MCF 10A (cell line): ENCODE measurements at regions not wholly inside any gene's neighbourhood (a gene's known extent, or its start where the extent isn't known, plus 50 kb on each side); places are given as distances from the start of the nearest gene placed in this dataset.
A peak's percentile ranks its signal among the peaks of the same experiment; 100 is the strongest.

Experiments used
- BruUV-seq: library from RNA; stranded (reverse); fragments of 400-500 nt; replicated peaks from 2 replicates; lab custom pipeline; 2021; lab: Mats Ljungman, UMichigan
- CTCF ChIA-PET: fragments of 300-600 bp; sonication (Branson Sonifier 250); formaldehyde crosslinking; extraction: SDS; loops from one replicate; lab custom pipeline; 2021; ENCODE audit warnings: antibody characterized with exemption, inconsistent platforms; lab: Yijun Ruan, JAX
- POLR2A ChIA-PET: fragments of 300-600, 350-650 bp; sonication (Branson Sonifier 250); formaldehyde crosslinking; extraction: SDS; loops from one replicate; lab custom pipeline; 2020; ENCODE audit warnings: antibody characterized with exemption, inconsistent platforms; lab: Yijun Ruan, JAX
- DNase-seq: peaks from one replicate; pipeline ENCODE4 v3.0.0-alpha.2; 2018; ENCODE audit not compliant: unreplicated experiment
- H3K27ac Mint-ChIP-seq: one replicate; pipeline ENCODE4 v1.8.0; 2022; ENCODE audit warnings: mild to moderate bottlenecking, low read depth, mixed read lengths; ENCODE audit not compliant: unreplicated experiment
- H3K27me3 Mint-ChIP-seq: one replicate; pipeline ENCODE4 v1.8.0; 2022; ENCODE audit warnings: mixed read lengths; ENCODE audit not compliant: insufficient read depth, unreplicated experiment
- H3K36me3 Mint-ChIP-seq: one replicate; pipeline ENCODE4 v1.8.0; 2022; ENCODE audit warnings: mild to moderate bottlenecking, moderate library complexity, mixed read lengths; ENCODE audit not compliant: insufficient read depth, unreplicated experiment
- H3K4me1 Mint-ChIP-seq: one replicate; pipeline ENCODE4 v1.8.0; 2022; ENCODE audit warnings: mixed read lengths; ENCODE audit not compliant: insufficient read depth, unreplicated experiment
- H3K4me3 Mint-ChIP-seq: one replicate; pipeline ENCODE4 v1.8.0; 2022; ENCODE audit warnings: mild to moderate bottlenecking, moderate library complexity, mixed read lengths; ENCODE audit not compliant: unreplicated experiment
- H3K9me3 Mint-ChIP-seq: one replicate; pipeline ENCODE4 v1.8.0; 2022; ENCODE audit warnings: mixed read lengths; ENCODE audit not compliant: unreplicated experiment
- intact Hi-C: fragments of 100-400 bp; cut with micrococcal nuclease; formaldehyde crosslinking; loops from 2 replicates; pipeline ENCODE4 v1.14.1; 2022
- TF ChIP-seq, protein P1 (sequence below): fragments of 200-600 bp; IDR thresholded peaks from one replicate; pipeline ENCODE4 v1.8.0; 2022; ENCODE audit warnings: antibody characterized with exemption, mild to moderate bottlenecking; ENCODE audit not compliant: unreplicated experiment

DNA sequence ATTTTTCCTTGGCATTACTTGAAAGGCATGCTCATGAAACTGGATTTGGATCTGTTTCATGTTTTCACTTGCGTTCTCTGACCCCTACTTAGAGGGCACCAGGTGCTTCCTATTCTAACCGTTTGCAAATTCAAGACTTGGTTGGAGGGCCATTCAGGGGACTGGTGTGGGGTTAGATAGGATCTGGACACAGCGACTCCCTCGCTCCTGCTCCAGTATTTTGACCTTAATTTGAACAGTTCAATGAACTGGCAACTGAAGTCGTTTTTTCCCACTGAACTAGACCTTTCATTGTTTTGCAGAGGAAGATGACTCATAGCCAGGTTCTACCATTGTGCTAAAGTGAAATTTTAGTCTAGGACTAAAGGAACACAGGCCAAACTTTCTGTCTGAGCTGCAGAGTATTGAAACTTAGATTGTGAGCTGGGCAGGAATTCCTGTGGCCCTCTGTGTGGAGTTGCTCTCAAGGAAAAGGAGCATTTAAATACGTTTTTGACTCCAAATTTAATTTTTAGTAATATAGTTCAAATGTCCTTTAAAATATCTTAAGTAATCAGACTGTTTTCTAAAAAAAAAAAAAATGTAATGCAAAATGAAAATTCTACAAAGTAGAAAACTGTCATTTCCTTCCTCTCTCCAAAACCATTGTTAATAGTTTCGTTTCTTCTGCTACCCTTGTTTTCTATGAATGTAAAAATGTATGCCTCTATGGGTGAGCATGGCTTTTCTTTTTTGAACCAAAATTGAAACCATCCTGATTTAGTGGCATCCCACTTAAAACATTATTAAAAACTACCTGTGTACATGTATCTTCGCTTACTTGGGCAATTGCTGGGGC lies 64.8 kb downstream of the UTRN start:
- peak; percentile 81 for DNase-seq
- POLR2A ChIA-PET = interaction anchor here (1.1 to 1.5 kb wide), 2 partner anchors 9 to 64 kb away, joined by 3 to 10 read pairs; partner anchors contain the start of gene UTRN
- intact Hi-C loops = loop anchor here (10.0 kb wide), 1 partner anchor 65 kb away; no protein-coding TSS in a partner anchor
- H3K27ac Mint-ChIP-seq = peak overlapping the region; percentile 37
- no TSS peak for BruUV-seq
- H3K27me3 Mint-ChIP-seq = no peaks in the 10 kb centered on the region
- TF ChIP-seq, protein P1, sequence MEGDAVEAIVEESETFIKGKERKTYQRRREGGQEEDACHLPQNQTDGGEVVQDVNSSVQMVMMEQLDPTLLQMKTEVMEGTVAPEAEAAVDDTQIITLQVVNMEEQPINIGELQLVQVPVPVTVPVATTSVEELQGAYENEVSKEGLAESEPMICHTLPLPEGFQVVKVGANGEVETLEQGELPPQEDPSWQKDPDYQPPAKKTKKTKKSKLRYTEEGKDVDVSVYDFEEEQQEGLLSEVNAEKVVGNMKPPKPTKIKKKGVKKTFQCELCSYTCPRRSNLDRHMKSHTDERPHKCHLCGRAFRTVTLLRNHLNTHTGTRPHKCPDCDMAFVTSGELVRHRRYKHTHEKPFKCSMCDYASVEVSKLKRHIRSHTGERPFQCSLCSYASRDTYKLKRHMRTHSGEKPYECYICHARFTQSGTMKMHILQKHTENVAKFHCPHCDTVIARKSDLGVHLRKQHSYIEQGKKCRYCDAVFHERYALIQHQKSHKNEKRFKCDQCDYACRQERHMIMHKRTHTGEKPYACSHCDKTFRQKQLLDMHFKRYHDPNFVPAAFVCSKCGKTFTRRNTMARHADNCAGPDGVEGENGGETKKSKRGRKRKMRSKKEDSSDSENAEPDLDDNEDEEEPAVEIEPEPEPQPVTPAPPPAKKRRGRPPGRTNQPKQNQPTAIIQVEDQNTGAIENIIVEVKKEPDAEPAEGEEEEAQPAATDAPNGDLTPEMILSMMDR = no peak
- peaks cover 35% of the 10 kb centered on the region for H3K4me1 Mint-ChIP-seq
- no peaks in the 10 kb centered on the region for H3K9me3 Mint-ChIP-seq
- H3K4me3 Mint-ChIP-seq = peak overlapping the region; percentile 7
- H3K36me3 Mint-ChIP-seq = peaks cover 16% of the 10 kb centered on the region
- CTCF ChIA-PET = interaction anchor here (0.6 to 0.9 kb wide), 2 partner anchors 9 to 126 kb away, joined by 3 to 6 read pairs; no protein-coding TSS in a partner anchor

DNA sequence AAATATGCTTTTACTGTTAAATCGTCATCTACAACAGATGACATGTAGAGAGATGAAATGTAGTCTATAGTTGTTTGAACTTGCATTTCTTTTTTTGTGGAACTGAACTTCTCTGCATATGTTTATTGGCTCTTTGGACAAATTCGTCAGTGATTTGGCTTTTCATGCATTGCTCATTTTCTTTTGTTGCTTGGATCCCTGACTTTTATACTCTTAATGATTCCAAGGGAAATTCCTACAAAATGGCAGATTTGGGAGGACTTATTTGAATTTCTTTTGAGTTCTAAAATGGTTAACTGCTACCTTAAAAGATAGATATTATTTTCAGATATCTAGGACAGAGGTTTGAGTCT lies 65.4 kb downstream of the UTRN start:
- ChIA-PET POLR2A (interaction anchor here (1.1 kb wide), 1 partner anchor 10 kb away, joined by 3 read pairs; no protein-coding TSS in a partner anchor), CTCF (interaction anchor here (0.9 kb wide), 1 partner anchor 10 kb away, joined by 3 read pairs; no protein-coding TSS in a partner anchor)
- H3K9me3 Mint-ChIP-seq = no peaks in the 10 kb centered on the region
- no TSS peak for BruUV-seq
- no peaks in the 10 kb centered on the region for H3K27me3 Mint-ChIP-seq
- H3K4me3 Mint-ChIP-seq = peak overlapping the region; percentile 7
- no peak for DNase-seq
- TF ChIP-seq, protein P1 = no peak
- H3K27ac Mint-ChIP-seq = peak overlapping the region; percentile 37
- H3K4me1 Mint-ChIP-seq = peaks cover 34% of the 10 kb centered on the region
- intact Hi-C loops = no loop called here
- H3K36me3 Mint-ChIP-seq = peaks cover 16% of the 10 kb centered on the region

DNA sequence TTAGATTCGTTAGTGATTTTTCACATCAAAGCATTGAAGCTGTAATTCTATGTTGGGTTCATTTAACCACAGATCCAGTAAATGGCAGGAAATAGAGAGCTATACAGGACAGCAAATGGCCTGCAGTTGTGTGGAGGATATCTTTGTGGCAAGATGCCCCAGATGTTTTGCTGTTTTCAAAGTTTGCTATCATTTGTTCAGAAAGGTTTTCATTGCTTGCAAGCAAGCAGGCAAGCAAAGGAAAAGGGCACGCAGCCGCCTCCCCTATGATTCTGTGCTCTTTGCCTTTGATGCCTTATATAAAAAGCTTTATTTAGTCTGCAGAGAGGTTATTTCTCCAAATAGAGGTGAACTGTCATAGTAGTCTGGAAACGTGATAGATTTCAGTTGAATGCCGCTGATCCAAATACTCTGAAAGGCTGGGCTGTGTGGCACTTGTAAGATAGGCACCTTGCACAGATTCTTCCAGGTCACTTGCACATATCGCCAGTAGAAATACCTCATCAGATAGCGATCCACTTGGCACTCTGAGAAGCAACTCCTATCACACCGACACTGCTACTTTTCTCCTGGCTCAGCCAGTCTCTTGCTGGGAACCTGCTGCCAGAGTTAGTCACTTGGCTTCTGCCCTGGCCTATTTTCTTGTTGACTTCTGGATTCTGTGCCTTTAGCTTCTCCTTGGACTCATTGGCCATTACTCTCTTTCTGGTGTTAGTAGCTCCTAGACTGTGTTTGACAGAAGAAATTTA lies 66.4 kb downstream of the UTRN start:
- no peaks in the 10 kb centered on the region for H3K27me3 Mint-ChIP-seq
- no peak for DNase-seq
- H3K4me3 Mint-ChIP-seq = no peak overlapping the region
- BruUV-seq = no TSS peak
- no peaks in the 10 kb centered on the region for H3K9me3 Mint-ChIP-seq
- H3K4me1 Mint-ChIP-seq = peaks cover 32% of the 10 kb centered on the region
- peaks cover 15% of the 10 kb centered on the region for H3K36me3 Mint-ChIP-seq
- H3K27ac Mint-ChIP-seq = no peak overlapping the region
- intact Hi-C loops = no loop called here
- TF ChIP-seq, protein P1 = no peak
- CTCF ChIA-PET = interaction anchor here (0.6 to 0.7 kb wide), 2 partner anchors 21 to 646 kb away, joined by 3 to 4 read pairs; no protein-coding TSS in a partner anchor
- POLR2A ChIA-PET = interaction anchor here (0.7 kb wide), 3 partner anchors 9 to 66 kb away, joined by 3 to 5 read pairs (median 3); no protein-coding TSS in a partner anchor

DNA sequence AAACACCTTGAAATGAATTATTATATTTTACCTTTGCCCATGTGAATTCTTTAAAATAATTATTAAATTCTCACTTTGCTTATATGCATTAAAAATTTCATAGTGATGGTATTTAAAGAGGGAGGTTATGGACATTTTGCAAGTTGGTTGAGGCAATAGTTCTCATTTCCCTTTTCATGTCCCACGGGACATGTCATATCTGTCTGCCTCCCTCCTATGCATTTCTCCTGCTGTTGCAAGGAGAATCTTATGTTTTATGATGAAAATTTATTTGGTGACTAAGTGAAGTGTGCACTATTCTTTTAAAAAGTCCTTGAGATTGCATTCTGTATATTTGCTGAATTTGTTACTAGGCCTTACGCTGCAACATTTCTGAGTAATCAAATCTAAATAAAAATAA lies 67.2 kb downstream of the UTRN start:
- CTCF ChIA-PET = no interaction called here
- Mint-ChIP-seq H3K27me3 (no peaks in the 10 kb centered on the region), H3K9me3 (no peaks in the 10 kb centered on the region), H3K27ac (no peak overlapping the region), H3K36me3 (peaks cover 10% of the 10 kb centered on the region), H3K4me1 (peaks cover 25% of the 10 kb centered on the region), H3K4me3 (no peak overlapping the region)
- no TSS peak for BruUV-seq
- POLR2A ChIA-PET = interaction anchor here (0.7 kb wide), 1 partner anchor 67 kb away, joined by 5 read pairs; no protein-coding TSS in a partner anchor
- TF ChIP-seq, protein P1 = no peak
- DNase-seq = no peak
- intact Hi-C loops = no loop called here
